HepG2 (cell line): ENCODE measurements at regions not wholly inside any gene's neighbourhood (a gene's known extent, or its start where the extent isn't known, plus 50 kb on each side); places are given as distances from the start of the nearest gene placed in this dataset.

ENCODE experiments used
- ATAC-seq: fragments of 200-7000 bp; cut with Tn5 transposase; 3 replicates; pipeline ENCODE4 v1.9.1; 2020; ENCODE audit warnings: mild to moderate bottlenecking, moderate library complexity
- BruUV-seq: library from RNA; stranded (reverse); fragments of 400-500 nt; replicated peaks from 2 replicates; lab custom pipeline; 2021; lab: Mats Ljungman, UMichigan
- CTCF ChIA-PET: fragments of 300-600 bp; formaldehyde crosslinking; extraction: SDS; loops from one replicate; lab custom pipeline; 2021; ENCODE audit warnings: low total read pairs, inconsistent platforms, low intra/inter-chr PET ratio; lab: Yijun Ruan, JAX
- POLR2A ChIA-PET: fragments of 350-600 bp; sonication (Branson Sonifier 250); formaldehyde crosslinking; loops from one replicate; lab custom pipeline; 2020; ENCODE audit warnings: antibody characterized with exemption, inconsistent platforms; lab: Yijun Ruan, JAX
- DNase-seq: peaks from one replicate; pipeline ENCODE4 v3.0.0-alpha.2; 2015; ENCODE audit warnings: low spot score
- FAIRE-seq: peaks from 3 replicates; lab custom pipeline; 2011; peaks lifted over from hg19 to GRCh38; lab: Jason Lieb, UNC
- H2AFZ ChIP-seq: one replicate; pipeline ENCODE4 v1.6.1; 2011; ENCODE audit warnings: low read length, inconsistent platforms
- H3K27ac ChIP-seq: fragments of 300-600 bp; 3 replicates; pipeline ENCODE4 v1.8.0; 2011; ENCODE audit warnings: mixed run types, mild to moderate bottlenecking, mixed read lengths, low read length, inconsistent platforms; ENCODE audit not compliant: insufficient read depth; ENCODE audit errors: extremely low read length
- H3K27me3 ChIP-seq, 2 experiments: fragments of 200-600 bp in 1 of 2; 2 replicates in 1 of 2; 3 replicates in 1 of 2; pipeline versions ENCODE4 v1.6.0 to v1.8.0; 2011; ENCODE audit warnings: low read length in 2 of 2, mild to moderate bottlenecking in 2 of 2, moderate library complexity in 2 of 2, inconsistent platforms in 1 of 2; ENCODE audit not compliant: insufficient read depth in 2 of 2, control insufficient read depth in 1 of 2
- H3K36me3 ChIP-seq, 2 experiments: fragments of 200-600 bp in 1 of 2; replicated peaks in 1 of 2; 2 replicates in 1 of 2; 3 replicates in 1 of 2; pipeline versions ENCODE4 v1.5.1 to v1.8.0; 2011; ENCODE audit warnings: low read length in 2 of 2, inconsistent platforms in 1 of 2; ENCODE audit not compliant: insufficient read depth in 2 of 2, control insufficient read depth in 1 of 2
- H3K4me1 ChIP-seq: 2 replicates; pipeline ENCODE4 v1.5.1; 2012; ENCODE audit warnings: low read length, inconsistent platforms; ENCODE audit not compliant: insufficient read depth
- H3K4me2 ChIP-seq: 2 replicates; pipeline ENCODE4 v1.6.0; 2011; ENCODE audit warnings: low read depth, low read length, inconsistent platforms
- H3K4me3 ChIP-seq, 3 experiments: fragments of 200-600 bp in 1 of 3; sonication (generic), shearing (Covaris generic) in 1 of 3; replicated peaks in 1 of 3; 2 replicates each; pipeline ENCODE4 v1.5.1; 2011 to 2016; ENCODE audit warnings: low read length in 3 of 3, inconsistent platforms in 2 of 3, low read depth in 2 of 3, mild to moderate bottlenecking in 2 of 3, control low read depth in 1 of 3, mixed read lengths in 1 of 3; ENCODE audit not compliant: insufficient read depth in 1 of 3
- H3K79me2 ChIP-seq: one replicate; pipeline ENCODE4 v1.6.1; 2011; ENCODE audit warnings: low read length, inconsistent platforms; ENCODE audit not compliant: insufficient read depth
- H3K9ac ChIP-seq: 2 replicates; pipeline ENCODE4 v1.6.0; 2011; ENCODE audit warnings: mild to moderate bottlenecking, low read depth, low read length, inconsistent platforms; ENCODE audit not compliant: insufficient read depth
- H3K9me3 ChIP-seq: 2 replicates; pipeline ENCODE4 v1.5.1; 2012; ENCODE audit warnings: mild to moderate bottlenecking, low read length
- H4K20me1 ChIP-seq: 2 replicates; pipeline ENCODE4 v1.6.0; 2011; ENCODE audit warnings: inconsistent platforms, mild to moderate bottlenecking, low read length, moderate library complexity; ENCODE audit not compliant: insufficient read depth
- ARID4A ChIP-seq: sonication (generic); formaldehyde crosslinking; IDR thresholded peaks from 2 replicates; pipeline ENCODE4 v1.5.0; 2020; ENCODE audit warnings: mild to moderate bottlenecking, missing genetic modification reagents, borderline replicate concordance
- THRA ChIP-seq: sonication (generic); formaldehyde crosslinking; IDR thresholded peaks from 2 replicates; pipeline ENCODE4 v1.4.0; 2020; ENCODE audit warnings: missing genetic modification reagents, borderline replicate concordance
- WGBS: methylation state at CpG from one replicate; pipeline ENCODE4 v1.1.6; 2017; ENCODE audit warnings: low lambda C conversion rate; 5-methylcytosine and 5-hydroxymethylcytosine counted together
- in situ Hi-C: cut with HindIII; loops from 2 replicates; pipeline ENCODE4 v1.10.0; 2017; ENCODE audit warnings: low pct_unique_long_range_greater_than_20kb; ENCODE audit not compliant: extremely low pct_ligation_motif_present
- intact Hi-C: fragments of 100-400 bp; cut with micrococcal nuclease; formaldehyde crosslinking; loops from one replicate; pipeline ENCODE4 v1.10.0; 2022; ENCODE audit not compliant: unreplicated experiment

GRCh38 chr10:84607044-84607443, 278.7 kb downstream of the CCSER2 start:
- Histone ChIP-seq H3K4me1 (no peaks in the 10 kb centered on the region), H3K27ac (no peak overlapping the region), H3K9ac (no peak overlapping the region), H3K4me3 (no peak overlapping the region), H3K36me3 (no peaks in the 10 kb centered on the region), H3K79me2 (no peaks in the 10 kb centered on the region), H3K4me2 (no peak overlapping the region), H3K27me3 (no peaks in the 10 kb centered on the region), H2AFZ (no peak overlapping the region), H3K9me3 (no peaks in the 10 kb centered on the region), H4K20me1 (no peaks in the 10 kb centered on the region)
- BruUV-seq: no TSS peak
- intact Hi-C loops (no loop called here), in situ Hi-C loops (no loop called here)
- TF ChIP-seq ARID4A (CRISPR knock-in tag) (no peak), THRA (CRISPR knock-in tag) (peak; percentile 30; the same call in 1 of the 2 replicates)
- ChIA-PET POLR2A (no interaction called here), CTCF (no interaction called here)
- no peak for ATAC-seq
- WGBS: 2% methylated on average over 4 of the region's 4 CpGs
- no peak for DNase-seq
- FAIRE-seq: no peak
